ENCODE measurements at regions not wholly inside any gene's neighbourhood (a gene's known extent, or its start where the extent isn't known, plus 50 kb on each side); places are given as distances from the start of the nearest gene placed in this dataset.

- TF ChIP-seq CTCF (IDR thresholded peaks at IDR 0.05; ENCODE audit: low read length) (no peak), EZH2 (optimal IDR thresholded peaks at IDR 0.05; ENCODE audit: low read depth, low read length) (no peak)
Observed at GRCh38 chr6:156308604-156309003, 468.6 kb upstream of the ARID1B start.
